ENCODE measurements at regions not wholly inside any gene's neighbourhood (a gene's known extent, or its start where the extent isn't known, plus 50 kb on each side); places are given as distances from the start of the nearest gene placed in this dataset.

- no peak for DNase-seq
Observed at GRCh38 chr2:146537477-146537876, 1307.4 kb upstream of the ACVR2A start.

DNA sequence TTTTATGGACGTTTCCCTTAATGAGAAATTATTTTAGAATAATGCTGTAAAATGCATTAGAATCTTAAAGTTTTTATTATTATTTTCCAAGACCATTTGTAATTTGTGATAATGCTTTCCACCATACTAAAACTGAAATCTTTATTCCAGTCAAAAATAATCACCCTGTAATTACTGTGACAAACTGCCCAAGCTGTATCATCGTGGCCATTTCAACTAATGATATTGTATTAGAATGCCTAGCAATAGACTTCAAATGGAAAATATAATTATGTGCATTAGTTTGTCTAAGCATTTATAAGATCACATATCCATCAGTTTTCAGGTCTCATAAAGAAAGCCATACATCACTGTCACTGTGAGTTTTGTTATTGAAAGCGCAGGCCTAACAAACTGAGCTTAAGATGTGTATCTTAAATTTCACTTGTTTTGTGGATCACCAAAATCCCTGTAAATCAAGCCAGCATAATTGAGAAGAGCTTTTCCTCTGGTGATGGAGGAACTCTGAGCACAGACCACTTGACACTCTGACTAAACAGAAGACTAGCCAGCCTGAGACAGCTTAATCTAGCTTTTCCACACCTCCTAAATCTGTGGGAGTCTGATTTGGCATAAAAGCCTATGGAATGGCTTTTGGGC is 1312.2 kb upstream of the ACVR2A start:
- DNase-seq = no peak

- no peak for DNase-seq
Observed at GRCh38 chr2:146532009-146532408, 1312.8 kb upstream of the ACVR2A start.

GRCh38 chr2:146530886-146531285 is 1313.9 kb upstream of the ACVR2A start:
- no peak for DNase-seq

- no peak for DNase-seq
Observed at GRCh38 chr2:146527166-146527565, 1317.7 kb upstream of the ACVR2A start.

DNA sequence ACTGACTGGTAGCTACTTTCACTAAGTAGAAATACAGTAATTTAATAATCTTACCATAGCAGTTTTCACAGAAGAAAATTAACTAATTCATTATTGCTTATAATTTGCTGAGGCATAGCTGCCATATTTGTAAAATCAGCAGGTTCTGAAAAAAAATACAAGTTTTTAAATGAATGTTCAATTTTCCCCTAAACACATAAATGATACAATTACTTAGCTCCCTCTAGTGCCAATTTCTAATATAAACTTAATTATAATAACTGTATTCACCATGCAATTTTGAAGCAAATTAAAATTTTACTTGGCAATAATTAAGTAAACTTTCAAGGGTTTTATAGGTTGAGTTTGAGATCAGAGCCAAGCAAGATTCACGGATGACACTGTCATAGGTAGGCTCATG is 1321.6 kb upstream of the ACVR2A start:
- peak in 1 of 2 donors; percentile 17 for DNase-seq

- DNase-seq = no peak
Observed at GRCh38 chr2:146506851-146507250, 1338.0 kb upstream of the ACVR2A start.

DNA sequence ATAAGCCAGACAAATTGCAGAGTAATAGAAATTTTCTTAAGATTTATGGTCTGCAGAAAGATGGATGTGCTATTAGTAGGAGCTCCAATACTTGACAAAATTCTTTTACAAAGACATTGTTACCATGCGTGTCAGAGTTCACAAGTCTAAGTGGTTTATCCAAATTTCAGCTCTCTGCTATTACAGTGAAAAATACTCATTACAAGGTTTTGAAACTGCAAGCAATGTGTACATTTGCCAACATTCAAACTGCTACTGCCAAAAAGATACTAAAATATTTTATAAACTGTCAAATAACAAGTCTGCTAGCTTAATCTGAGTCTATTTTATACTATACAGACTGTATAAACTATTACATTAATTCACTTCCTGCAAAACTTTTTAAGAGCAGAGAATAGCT is 1341.5 kb upstream of the ACVR2A start:
- no peak for DNase-seq

GRCh38 chr2:146496248-146496647 is 1348.6 kb upstream of the ACVR2A start:
- DNase-seq = no peak

- DNase-seq = no peak
Observed at GRCh38 chr2:146489386-146489785, 1355.4 kb upstream of the ACVR2A start.

DNA sequence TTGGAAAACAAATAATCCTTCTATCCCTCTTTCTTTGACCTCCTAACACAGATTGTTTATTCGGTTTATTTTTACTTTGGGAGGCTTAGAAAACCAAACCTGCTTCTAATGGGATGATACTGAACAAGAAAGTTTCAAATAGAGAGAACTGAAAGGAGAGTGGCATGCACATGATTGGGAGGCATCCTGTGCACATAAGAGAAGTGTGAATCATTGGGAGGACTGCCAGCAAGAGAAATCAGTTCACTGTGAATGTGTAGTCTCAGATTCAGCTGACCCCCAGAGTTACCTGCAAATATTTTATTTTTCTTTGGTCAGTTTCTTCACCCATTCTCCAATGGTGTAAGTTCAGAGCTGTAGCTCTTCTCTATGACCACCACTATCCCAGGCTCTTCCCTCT is 1363.2 kb upstream of the ACVR2A start:
- DNase-seq = no peak

GRCh38 chr2:146477383-146477782 is 1367.4 kb upstream of the ACVR2A start:
- DNase-seq = no peak

DNA sequence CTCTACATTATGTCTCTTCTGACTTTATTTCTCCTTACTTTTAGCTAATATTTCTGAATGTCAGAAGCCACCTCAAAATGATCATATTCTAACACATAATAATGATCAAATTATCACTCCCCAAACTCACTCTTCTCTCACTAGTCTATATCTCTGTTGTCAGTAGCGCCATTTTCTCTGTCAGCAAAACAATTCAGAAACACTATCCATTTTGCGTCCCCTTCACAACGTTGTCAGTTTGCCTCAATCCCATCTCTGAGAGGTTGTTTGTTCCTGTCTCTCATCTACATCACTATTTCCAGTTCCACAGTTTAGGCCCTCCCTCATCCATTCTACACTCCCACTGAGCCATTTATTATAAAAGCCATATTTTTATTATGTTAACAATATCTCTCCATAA is 1376.3 kb upstream of the ACVR2A start:
- DNase-seq = no peak

DNA sequence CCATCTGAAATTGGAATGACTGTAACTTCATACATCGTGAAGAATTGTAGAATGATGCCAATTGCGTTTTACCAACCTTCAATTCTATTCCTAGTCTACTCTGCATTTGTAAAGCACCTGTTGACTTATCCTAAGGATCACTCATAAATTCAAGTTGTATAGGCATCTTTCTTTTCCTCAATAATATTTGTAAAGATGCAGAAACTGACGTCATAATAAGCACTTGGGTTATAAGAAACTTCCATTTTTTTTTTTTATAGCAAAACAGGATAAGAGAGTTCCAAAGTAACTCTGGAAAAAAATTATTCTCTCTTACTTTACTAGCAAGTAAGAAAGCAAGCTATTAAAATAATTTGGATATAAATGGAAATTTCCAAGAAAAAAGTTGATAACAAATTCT is 1377.4 kb upstream of the ACVR2A start:
- DNase-seq = no peak

- no peak for DNase-seq
Observed at GRCh38 chr2:146465460-146465859, 1379.4 kb upstream of the ACVR2A start.

DNA sequence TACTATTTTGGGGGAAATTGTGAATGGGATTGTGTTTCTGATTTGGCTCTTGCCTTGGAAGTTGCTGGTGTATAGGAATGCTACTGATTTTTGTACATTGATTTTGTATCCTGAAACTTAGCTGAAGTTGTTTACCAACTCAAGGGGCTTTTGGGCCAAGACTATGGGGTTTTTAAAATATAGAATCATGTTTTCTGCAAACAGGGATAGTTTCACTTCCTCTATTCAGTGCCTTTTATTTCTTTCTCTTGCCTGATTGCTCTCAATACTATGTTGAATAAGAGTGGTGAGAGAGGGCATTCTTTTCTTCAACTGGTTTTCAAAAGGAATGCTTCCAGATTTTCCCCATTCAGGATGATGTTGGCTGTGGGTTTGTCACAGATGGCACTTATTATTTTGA is 1383.8 kb upstream of the ACVR2A start:
- no peak for DNase-seq

GRCh38 chr2:146458585-146458984 is 1386.2 kb upstream of the ACVR2A start:
- DNase-seq = no peak

GRCh38 chr2:146457221-146457620 is 1387.6 kb upstream of the ACVR2A start:
- DNase-seq = no peak

- DNase-seq = no peak
Observed at GRCh38 chr2:146455325-146455724, 1389.5 kb upstream of the ACVR2A start.

- no peak for DNase-seq
Observed at GRCh38 chr2:146451972-146452371, 1392.9 kb upstream of the ACVR2A start.

DNA sequence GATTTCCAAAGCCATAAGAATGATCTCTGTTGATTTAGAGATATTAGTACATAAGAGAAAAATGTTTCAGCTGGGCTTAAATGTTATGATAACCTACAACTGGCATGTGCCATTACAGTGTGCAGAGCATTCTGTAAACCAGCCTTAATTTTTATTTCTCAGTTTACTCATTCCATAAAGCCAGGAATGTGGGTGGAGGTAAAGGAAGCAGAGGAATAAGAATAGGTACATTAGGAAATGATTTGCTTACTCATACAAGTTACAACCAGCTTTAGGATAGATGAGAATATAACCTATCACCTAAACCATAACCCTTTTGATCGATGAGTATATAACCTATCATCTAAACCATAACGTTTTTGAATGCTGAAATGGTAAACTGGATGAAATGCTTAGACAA is 1394.7 kb upstream of the ACVR2A start:
- no peak for DNase-seq

GRCh38 chr2:146444987-146445386 is 1399.8 kb upstream of the ACVR2A start:
- DNase-seq = no peak

DNA sequence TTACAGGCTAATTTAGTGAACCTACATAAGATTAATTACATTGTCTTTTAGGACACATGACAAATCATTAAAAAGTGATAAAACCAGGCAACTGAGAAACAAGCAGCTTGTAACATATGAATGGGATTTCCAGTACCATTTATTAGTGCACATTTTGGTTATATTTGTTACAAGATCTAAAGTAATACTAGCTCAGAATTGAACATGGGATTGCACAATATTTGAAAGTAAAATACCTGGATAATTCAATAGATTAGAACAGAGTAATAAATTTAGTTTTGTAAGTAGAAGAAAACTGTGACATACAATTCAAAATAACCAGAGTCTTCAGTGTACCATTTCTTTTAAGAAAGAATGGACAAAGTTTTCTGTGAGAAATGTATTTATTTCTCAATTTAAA is 1400.7 kb upstream of the ACVR2A start:
- no peak for DNase-seq

DNA sequence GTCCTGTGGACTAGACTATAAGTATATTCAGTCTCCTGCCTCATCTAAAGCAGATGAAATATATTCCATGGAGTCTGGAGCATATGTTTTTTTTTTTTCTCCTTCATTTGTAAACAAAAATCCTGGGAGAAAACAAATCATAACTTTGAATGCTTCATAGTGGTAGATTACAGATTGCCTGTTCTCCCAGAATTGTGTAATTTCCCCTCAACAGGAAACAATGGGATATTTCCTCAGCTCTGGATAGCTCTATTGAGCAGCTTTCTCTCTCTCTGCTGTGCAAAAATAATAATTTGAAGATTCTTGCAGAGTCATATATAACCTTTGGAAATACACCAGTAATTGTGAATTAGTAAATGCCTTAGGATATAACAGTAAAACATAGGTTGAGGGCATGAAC is 1406.6 kb upstream of the ACVR2A start:
- DNase-seq = no peak

DNA sequence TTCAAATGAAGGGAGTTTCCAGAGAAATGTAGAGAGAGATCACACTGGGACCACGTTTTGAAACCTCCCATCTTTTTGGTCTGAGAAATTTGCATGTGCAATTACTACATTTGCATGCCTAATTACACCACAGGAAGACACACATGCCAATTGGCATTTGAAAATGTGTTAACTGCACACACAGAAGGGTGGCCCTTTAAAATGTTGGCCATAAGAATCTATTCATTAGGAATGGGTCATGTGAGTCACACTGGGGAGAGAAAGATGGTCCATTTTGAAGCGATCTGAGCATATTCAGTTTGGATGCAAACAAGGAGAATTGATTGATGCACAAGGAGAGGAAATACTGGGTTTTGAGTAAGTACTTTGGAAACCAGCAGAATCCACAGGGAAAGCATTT is 1407.1 kb upstream of the ACVR2A start:
- no peak for DNase-seq
